ENCODE measurements at regions not wholly inside any gene's neighbourhood (a gene's known extent, or its start where the extent isn't known, plus 50 kb on each side); places are given as distances from the start of the nearest gene placed in this dataset.
"Not testable (repeated sequence)": the region's sequence is repeated elsewhere in the genome, so short reads cannot be mapped to it uniquely, and the experiment has no call there.

DNA sequence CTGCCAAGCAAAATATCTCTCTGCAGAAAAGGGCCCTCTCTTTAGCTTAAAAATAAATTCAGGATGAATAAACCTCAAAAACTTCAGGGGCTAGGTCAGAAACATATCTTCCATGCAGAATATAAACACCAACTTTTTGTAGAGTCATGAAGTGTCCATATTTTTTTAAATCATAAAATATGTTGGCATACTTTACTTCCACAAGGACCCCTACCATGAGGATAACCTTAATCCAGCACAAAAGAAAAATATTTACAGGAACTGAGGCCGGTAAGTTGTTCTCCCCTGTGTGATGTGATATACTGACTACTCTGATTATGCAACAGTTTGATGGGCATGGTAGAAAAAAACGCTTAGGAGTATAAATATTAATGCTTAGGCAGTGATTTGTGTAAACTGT is 264.8 kb upstream of the CDH11 start:
- DNase-seq: no peak

DNA sequence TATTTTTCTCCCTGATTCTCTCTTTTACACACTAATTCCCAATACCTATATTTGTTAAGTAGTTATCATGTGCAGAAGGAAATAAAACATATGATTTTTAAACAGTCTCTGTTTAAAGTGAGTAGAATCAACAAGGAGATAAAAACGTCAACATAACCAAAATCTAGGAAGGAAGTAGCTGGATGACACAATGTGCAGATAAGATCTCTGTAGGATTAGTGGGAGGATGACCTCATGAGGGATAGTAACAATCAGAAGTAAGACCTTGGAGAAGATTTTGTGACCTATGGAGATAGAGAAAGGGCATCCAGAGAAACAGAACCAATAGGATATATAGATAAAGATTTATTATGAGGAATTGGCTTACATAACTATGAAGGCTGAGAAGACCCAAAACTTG is 262.6 kb upstream of the CDH11 start:
- no peak for DNase-seq

DNA sequence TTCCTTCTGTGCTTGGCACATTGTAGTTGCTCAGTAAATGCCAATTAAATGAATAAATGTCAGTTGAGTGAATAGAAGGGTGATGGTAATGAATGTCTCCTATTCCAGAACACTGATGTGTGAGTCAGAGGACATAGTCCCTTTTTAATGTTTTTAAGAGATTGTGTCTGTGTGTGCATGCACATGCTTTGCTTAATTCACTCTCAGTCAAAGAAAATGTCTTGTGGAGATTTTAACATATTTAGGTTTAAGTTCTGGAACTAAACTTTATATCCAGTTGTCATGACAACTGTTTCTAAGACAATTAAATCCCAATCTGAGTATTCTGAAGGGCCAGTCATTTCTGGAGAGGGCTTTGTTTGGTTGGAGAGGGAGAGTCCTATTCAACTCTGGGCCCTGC is 255.3 kb upstream of the CDH11 start:
- DNase-seq: no peak

DNA sequence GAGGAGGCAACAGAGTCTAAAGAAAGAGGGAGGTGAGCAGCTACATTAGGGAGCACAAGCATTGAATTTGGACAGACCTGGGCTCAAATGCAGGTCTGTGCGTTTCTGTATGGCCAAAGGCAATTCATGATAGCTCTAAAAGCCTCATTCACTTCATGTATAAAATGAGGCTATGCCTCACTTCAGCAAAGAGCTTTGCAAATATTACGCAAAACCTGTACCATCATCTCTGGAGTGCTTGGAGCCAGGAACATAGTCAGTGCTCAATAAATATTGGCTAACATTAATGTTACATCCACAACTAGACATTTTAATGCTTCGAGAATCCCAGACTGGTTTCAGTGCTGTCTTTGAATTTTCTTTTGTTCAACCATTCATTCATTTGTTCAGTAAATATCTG is 254.7 kb upstream of the CDH11 start:
- no peak for DNase-seq

DNA sequence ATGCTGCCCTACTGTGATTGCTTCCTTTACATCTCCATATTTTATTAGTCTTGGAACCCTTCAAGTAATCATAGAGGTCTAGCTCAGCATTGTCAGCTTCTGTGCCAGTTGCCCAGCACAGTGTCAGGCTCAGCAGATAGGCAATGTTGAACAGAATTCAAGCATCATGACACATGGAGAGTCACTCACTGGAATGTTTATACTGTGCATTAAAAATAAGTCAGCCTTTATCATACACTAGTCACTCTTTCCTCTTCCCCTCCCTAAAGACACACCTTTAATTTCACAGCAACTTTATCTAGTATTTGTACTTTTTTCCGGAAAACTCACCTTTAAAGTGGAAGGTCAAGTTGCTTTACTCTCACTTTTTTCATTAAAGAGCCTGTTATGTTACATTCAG is 253.8 kb upstream of the CDH11 start:
- DNase-seq: no peak

DNA sequence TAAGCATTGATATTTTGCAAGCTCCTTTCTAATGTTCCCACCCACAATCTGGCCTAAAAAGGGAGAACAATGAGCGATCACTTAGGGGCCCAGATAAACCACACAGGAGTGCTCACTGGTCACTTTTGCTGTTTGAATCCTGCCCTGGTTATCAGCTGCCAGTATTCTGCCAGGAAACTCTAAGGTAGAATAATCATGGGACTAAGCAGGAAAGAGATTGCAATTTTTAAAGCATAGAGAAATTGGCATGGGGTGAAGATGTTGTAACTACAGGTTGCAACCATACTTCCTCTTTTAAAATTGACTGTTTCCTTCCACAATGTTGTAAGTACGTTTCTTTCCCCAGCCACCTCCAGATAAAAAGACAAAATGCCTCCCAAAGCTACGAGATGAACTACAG is 251.2 kb upstream of the CDH11 start:
- DNase-seq: no peak

DNA sequence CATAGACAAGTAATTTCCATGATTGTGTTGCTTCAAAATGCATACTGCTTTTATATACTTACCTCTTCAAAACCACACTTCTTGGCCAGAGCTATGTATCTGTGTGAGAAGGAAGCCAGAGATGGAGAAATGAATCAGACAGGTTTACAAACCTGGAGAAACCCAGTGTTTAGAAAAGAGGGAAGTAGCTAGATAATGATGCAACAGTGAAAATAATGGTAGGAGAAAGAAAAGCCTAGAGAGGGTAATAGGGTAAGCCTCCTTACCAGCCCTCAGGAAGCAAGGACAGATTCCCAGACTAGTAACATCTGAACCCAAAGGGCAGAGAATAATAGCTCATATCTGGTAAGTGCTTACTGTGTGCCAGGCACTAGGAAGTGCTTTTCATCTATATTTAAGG is 250.3 kb upstream of the CDH11 start:
- no peak for DNase-seq

DNA sequence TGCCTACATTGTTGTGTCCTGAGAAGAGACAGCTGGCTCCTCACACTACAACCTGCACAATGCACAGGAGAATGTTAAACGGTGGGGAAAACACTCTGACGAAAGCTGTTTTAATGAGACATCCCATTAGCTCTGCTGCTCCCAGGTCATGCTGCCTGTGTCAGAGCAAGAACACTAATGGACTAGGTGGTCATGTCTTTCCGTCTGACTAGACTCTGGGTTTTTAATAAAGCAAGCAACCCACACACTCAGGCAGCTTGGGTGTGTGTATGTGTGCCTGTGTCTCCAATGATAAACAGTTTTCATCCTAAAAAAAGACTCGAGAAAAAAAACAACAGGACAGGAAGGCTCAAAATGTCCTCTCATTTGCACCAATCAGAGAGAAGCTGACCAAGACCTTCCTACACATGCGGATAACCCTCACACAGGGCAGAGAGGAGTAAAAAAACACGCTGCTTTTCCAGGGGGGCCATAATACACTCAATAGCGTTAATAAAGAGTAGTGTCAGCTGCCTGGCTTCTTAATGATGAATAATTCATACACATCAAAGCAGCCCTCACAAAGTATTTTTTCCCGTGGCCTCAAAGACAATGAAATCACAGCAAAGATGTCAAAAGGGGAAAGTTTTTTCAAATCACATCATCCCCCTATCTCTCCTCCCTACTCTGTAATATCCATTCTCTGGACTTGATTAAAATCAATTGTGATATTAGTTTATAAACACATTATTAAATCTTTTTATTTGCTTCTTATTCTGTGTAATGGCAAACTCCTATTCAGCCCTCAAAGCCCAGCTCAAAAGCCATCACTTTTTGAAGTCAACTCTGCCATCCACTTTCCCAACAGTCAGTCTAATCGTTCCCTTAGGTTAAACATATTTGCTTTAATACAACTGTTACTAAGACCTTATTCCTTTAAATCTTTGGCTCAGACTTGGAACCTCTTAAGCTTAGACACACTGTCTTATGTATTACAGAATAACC is 244.2 kb upstream of the CDH11 start:
- no peak for DNase-seq

DNA sequence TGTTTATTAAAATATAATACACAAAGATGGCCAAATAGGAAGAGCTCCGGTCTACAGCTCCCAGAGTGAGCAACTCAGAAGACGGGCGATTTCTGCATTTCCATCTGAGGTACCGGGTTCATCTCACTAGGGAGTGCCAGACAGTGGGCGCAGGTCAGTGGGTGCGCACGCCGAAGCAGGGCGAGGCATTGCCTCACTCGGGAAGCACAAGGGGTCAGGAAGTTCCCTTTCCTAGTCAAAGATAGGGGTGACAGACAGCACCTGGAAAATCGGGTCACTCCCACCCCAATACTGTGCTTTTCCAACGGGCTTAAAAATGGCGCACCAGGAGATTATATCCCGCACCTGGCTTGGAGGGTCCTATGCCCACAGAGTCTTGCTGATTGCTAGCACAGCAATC is 234.9 kb upstream of the CDH11 start:
- DNase-seq: not testable (repeated sequence)

DNA sequence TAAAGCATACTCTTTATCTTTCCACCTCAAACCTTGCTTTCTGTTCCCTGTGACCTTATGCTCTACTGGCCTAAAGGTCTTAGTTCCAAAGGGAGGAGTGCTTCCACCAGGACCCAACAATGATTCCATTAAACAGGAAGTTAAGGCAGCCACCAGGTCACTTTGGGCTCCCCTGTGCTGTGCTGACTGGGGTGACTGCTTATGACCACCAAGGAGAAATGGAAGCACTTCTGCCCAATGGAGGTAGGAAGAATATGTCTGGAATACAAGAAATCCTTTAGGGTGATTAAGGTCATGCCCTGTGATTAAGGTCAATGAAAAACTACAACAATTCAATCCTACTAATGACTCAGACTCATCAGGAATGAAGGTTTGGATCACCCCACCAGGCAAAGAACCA is 233.8 kb upstream of the CDH11 start:
- DNase-seq: no peak

DNA sequence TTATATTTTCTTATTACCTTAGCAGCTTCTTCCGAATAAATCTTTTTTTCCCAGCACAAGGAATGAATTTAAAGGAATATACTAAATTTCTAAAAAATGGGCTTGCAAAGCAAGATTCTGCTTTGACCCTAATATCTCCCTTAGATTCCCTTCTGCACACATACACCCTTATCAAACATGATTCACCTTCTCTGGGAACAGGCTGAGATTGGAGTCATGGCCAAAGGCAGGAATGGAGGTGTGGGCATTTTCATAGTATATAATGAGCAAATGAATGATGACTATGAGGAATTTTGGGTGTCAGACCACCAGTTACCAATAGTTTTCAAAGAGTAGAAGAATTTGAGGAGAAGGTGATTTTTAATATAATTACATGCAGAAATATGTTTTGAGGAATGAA is 231.3 kb upstream of the CDH11 start:
- DNase-seq: no peak

DNA sequence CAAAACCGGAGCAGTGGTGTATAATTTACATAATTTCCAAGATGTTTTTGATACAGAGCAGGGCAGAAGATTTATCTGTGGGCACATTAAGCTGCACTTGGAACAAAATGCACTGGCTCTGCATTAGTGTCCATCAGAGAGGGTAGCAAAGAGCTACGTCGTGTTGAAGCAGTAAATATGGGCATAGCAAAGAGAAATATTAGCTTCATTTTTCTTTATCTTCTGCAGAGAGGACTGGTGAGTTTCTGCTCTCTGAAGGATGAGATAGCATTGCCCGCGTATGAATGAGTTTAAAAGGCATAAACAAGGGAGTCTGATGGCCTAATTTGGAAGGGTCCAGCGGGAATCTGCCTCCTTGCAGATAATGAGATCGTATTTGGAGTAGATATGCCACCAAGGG is 227.8 kb upstream of the CDH11 start:
- DNase-seq: no peak

DNA sequence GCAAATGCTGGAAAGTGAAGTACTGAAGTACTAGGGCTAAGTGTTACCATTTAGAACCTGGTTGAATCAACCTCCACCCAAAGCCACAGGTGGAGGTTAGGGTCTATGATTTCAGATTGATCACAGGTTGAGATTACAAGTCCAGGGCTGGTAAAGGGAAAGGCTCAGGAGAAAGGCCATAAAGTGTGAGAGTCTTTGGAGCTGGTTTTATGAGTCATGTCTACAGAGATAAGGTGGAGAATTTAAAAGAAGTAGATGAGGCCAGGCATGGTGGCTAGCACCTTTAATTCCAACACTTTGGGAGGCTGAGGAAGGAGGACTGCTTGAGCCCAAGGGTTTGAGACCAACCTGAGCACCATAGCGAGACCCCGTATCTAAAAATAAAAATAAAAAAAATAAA is 221.7 kb upstream of the CDH11 start:
- no peak for DNase-seq

DNA sequence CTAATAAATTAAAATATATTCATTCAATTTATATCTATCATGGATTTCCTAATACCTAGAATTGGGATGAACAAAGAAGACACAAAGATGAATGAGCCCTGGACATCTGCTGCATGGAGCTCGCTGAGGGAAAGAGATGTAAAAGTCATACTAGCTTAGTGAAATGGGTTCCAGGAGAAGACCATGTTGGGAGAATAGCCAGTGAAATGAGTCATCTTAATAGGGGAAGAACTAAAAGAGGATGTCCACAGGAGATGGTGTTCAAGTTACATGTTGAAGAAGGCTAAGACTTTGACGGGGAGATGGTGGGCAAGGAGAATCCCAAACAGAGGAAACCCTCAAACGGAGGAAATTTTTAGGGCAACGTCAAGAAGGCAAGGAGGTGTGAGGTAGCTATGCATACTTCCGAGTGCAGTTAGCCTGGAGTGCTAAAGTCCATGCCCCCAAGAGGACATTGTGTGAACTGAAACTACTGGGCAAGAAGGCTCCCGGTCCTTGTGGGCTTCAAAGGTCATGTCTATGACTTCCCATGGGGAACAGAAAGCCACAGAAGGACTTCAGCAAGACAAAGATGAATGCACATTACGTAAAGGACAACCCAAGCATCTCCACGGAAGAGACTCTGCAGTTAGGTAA is 220.5 kb upstream of the CDH11 start:
- DNase-seq: no peak

DNA sequence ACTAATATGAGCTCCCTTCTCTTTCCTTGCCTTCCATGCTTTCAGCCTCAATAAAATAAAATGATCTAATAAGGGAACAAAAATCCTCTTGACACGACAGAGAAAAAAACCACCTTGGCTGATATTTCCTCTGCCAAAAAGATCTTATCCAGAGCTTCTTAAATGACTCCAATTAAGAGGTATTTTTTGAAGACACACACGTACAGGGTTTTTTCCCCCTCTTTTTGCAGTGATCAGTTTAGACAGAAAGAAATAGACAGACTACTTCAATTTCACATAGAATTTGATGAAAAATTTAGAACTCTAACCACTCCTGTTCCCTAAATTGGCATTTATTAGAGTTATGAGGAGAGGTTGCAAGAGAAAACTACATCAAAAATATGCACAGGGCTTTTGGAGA is 217.2 kb upstream of the CDH11 start:
- no peak for DNase-seq

DNA sequence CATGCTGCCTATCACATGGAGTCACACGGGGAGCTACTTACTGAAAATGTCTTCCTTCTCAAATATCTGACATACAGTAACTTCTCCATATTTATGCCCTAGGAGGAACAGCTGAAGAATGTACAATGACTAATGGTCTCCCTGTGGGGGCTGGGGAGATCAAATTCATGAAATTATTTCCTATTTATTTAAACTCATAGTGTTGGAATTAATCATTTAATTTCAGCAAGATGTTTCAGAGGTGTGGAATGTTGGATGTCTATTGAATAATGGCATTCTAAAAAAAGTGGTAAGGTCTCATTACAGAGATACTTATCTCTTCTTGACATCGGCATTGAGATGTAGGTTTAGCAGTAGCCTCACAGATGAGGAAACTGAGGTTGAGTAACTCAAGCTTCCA is 214.3 kb upstream of the CDH11 start:
- DNase-seq: no peak

DNA sequence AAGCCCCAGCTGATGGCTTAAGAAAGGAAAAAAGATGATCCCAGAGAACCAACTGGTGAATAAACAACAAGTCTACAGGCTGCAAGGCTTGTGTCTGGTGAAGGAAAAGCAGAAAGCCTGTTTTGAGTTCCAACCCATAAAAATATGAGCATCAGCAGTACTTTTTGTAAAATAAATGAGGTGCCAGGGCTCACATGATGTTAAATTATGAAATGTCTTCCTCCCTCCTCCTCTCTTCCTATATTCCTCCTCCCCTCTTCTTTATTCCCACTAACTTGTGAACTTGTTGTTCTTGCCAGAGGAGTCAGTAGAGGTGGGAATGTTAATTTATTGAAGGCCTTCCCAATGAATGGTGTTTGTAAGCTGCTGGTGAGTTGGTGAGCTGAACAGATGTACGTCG is 212.2 kb upstream of the CDH11 start:
- DNase-seq: no peak

DNA sequence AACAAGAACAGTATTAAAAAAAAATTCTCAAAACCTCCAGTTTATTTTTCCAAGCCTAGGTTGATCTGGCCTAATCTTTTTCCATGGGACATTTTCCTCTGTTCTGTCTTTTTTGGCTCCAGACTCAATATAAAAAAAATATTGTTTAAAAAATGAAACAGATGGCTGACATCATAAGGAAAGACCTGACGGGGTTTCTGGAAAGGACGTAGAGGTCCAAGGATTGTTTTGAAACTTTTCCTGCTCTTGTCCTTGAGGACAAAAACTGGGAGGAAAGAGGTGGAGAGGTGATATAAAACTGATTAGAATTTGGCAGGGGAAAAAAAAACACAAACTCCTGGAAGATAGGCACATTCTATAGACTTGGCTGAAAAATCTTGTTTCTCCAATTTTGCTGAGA is 211.4 kb upstream of the CDH11 start:
- DNase-seq: no peak

DNA sequence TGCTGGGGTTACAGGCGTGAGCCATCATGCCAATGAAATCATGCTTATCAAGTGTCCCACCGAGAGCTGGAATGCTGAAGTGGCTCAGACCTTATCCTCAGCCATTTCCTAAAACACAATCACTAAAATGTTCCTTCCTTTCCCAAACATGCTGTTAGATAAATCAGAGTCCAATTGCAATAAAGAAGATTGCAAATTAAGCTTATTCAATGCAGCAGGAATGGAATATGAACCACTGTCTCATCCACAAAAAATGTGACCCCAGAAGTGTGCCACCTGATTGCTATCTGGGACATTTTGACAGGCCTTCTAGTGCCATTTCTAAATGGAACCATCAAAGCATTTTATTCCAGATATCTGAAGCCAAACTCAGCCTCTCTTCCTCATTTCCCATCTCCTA is 205.5 kb upstream of the CDH11 start:
- no peak for DNase-seq

DNA sequence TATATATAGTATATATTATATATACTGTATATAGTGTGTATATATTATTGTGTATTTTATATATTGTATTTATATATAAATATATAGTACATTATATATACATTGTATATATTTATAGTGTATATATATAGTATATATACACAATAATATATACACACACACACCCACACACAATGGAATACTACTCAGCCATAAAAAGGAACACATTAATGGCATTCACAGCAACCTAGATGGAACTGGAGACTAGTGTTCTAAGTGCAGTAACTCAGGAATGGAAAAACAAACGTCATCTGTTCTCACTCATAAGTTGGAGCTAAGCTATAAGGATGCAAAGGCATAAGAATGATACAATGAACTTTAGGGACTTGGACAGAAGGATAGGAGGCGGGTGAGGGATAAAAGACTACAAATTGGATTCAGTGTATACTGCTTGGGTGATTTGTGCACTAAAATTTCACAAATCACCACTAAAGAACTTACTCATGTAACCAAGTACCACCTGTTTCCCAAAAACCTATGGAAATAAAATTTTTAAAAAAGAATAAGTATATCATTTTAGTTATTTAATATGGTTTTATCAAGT is 201.9 kb upstream of the CDH11 start:
- DNase-seq: no peak

DNA sequence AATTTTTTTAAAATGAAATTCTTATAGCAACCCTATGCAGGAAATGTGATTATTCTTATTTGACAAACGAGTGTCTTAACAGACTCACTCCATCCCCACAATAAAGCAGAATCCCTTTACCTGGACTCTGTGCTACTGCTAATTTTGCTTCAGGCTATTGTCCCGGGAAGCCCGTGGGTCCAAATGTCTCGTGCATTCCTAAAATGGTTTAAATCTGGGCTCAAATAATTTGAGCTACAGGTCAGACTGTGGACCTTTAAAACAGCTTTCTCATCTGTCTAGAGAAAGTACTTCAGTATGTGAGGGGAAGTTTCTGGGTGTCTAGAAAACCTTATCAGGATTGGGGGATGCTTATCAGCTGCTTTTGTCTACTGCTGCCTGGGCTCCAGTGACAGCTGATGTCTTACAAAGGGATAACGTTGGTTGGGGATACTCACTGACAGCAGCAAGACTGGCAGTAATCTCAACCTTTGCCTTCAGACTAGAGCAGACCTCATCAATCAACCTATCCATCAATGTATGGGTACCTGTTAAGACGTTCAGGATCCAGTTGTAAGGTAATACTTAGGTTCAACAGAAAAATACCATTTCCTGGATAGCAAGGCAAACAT is 197.9 kb upstream of the CDH11 start:
- DNase-seq: no peak

DNA sequence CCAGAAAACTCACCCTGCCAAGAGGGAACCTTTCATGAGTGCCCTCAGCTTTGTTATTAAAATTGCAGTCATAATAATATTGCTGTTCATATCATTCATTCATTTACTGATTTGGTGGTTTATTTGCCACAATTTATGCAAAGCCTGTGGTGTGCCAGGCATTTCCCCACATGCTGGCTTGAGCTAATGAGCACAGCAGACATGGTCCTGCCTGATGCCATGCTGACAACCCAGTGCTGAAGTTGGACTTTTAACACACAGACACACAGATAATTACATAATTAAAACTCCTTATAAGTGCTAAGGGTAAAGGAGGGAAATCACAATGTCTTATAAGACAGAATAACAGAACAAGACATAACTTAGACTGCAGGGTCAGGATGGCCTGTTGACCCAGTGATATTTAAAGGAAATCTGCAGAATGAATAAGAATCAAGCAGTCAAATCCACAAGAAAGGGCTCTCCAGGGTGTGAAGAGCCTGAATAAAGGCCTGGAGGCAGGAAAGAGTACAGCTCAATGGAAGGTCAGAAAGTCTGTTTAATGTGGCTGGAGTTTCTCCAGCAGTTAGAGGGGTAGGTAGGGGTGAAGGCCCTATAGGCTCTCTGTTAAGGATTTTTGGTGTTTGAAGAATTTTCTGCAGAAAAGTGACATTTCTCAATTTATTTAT is 196.9 kb upstream of the CDH11 start:
- DNase-seq: no peak

DNA sequence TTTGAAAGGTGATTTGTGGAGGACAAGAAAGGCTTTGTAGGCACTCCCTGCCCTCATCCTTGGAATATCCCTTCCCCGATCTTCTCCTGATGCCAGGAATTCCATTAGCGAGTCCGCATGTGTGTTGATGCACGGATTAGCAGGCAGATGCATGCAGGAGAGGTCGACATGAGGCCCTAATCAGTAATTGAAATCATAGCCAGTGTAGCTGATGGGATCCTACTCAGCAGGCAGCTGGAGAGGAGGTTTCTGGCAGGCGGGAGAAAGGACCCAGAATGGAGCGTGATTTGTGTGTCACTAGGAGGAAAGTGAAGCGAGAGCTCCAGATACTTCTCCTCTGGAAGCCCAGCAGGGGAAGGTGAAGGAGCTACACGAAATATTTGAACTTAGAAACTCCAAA is 196.3 kb upstream of the CDH11 start:
- no peak for DNase-seq

All from activated CD4-positive, alpha-beta T cell treated with anti-CD3 and anti-CD28 coated beads, Interleukin-2, amount 50 U/mL, for 1 hour (primary cell).